K562 (cell line): ENCODE measurements at regions not wholly inside any gene's neighbourhood (a gene's known extent, or its start where the extent isn't known, plus 50 kb on each side); places are given as distances from the start of the nearest gene placed in this dataset.
A peak's percentile ranks its signal among the peaks of the same experiment; 100 is the strongest.

ENCODE experiments used
- BDP1 ChIP-seq: IDR thresholded peaks from 3 replicates; pipeline ENCODE4 v1.6.1; 2011; ENCODE audit not compliant: insufficient read length, insufficient read depth
- CBX1 ChIP-seq: sonication (generic); IDR thresholded peaks from 2 replicates; pipeline ENCODE4 v1.6.1; 2016; ENCODE audit warnings: antibody characterized with exemption, low read depth, mild to moderate bottlenecking
- DPF2 ChIP-seq: fragments of 450-650 bp; IDR thresholded peaks from 2 replicates; pipeline ENCODE4 v1.6.1; 2016
- FIP1L1 ChIP-seq: fragments of 200-400 bp; formaldehyde crosslinking; IDR thresholded peaks from 2 replicates; pipeline ENCODE4 v1.6.1; 2018; ENCODE audit warnings: mild to moderate bottlenecking, low read depth, low read length; ENCODE audit not compliant: poor library complexity, severe bottlenecking
- HOXB6 ChIP-seq: fragments of 250-450 bp; sonication (Bioruptor Pico); IDR thresholded peaks from 2 replicates; pipeline ENCODE4 v1.5.1; 2022; ENCODE audit warnings: mild to moderate bottlenecking, borderline replicate concordance
- KAT2B ChIP-seq: IDR thresholded peaks from one replicate; pipeline ENCODE4 v1.6.1; 2012; ENCODE audit warnings: low read depth, mild to moderate bottlenecking, control low read depth, inconsistent platforms, low read length, moderate library complexity
- KAT8 ChIP-seq: fragments of 450-650 bp; IDR thresholded peaks from 2 replicates; pipeline ENCODE4 v1.6.1; 2016; ENCODE audit warnings: low read depth, mild to moderate bottlenecking
- MTA3 ChIP-seq: fragments of 450-650 bp; formaldehyde crosslinking; IDR thresholded peaks from 2 replicates; pipeline ENCODE4 v1.6.1; 2017; ENCODE audit warnings: mild to moderate bottlenecking, borderline replicate concordance
- MTF1 ChIP-seq: fragments of 250-450 bp; sonication (Bioruptor Pico); IDR thresholded peaks from 2 replicates; pipeline ENCODE4 v1.9.0; 2021; ENCODE audit warnings: moderate library complexity, mild to moderate bottlenecking, inconsistent platforms, borderline replicate concordance
- MYNN ChIP-seq, 2 experiments: sonication (generic); formaldehyde crosslinking in 1 of 2; IDR thresholded peaks; 2 replicates each; pipeline versions ENCODE4 v1.5.0 to v1.6.1; 2016 to 2020; ENCODE audit warnings: antibody characterized with exemption in 1 of 2, missing genetic modification reagents in 1 of 2
- NCOA2 ChIP-seq, 2 experiments: fragments of 450-650 bp; IDR thresholded peaks; 2 replicates each; pipeline ENCODE4 v1.6.1; 2018; ENCODE audit warnings: mild to moderate bottlenecking in 2 of 2, moderate library complexity in 1 of 2; ENCODE audit not compliant: partially characterized antibody in 2 of 2
- NR3C1 ChIP-seq: sonication (generic); formaldehyde crosslinking; IDR thresholded peaks from 2 replicates; pipeline ENCODE4 v1.8.1; 2022; ENCODE audit warnings: missing genetic modification reagents
- RUNX1 ChIP-seq: sonication (generic); IDR thresholded peaks from 2 replicates; pipeline ENCODE4 v1.6.1; 2016; ENCODE audit warnings: antibody characterized with exemption, low read depth
- SMAD2 ChIP-seq: fragments of 150-350 bp; IDR thresholded peaks from 2 replicates; pipeline ENCODE4 v1.6.1; 2014; ENCODE audit warnings: low read depth, mild to moderate bottlenecking, low read length
- SMAD4 ChIP-seq: fragments of 250-450 bp; sonication (Bioruptor Pico); conservative IDR thresholded peaks from 2 replicates; pipeline ENCODE4 v1.8.0; 2021; ENCODE audit warnings: inconsistent platforms, mild to moderate bottlenecking, moderate library complexity
- SNRNP70 ChIP-seq: fragments of 200-400 bp; formaldehyde crosslinking; optimal IDR thresholded peaks from 2 replicates; pipeline ENCODE3; 2017; ENCODE audit warnings: low read depth, low read length
- TFAM ChIP-seq: fragments of 250-450 bp; sonication (Bioruptor Pico); conservative IDR thresholded peaks from 2 replicates; pipeline ENCODE4 v1.5.0; 2021; ENCODE audit warnings: mild to moderate bottlenecking, moderate library complexity
- WHSC1 ChIP-seq: IDR thresholded peaks from one replicate; pipeline ENCODE4 v1.6.1; 2012; ENCODE audit warnings: low read length, control low read depth, inconsistent platforms
- ZBED1 ChIP-seq: IDR thresholded peaks from 2 replicates; pipeline ENCODE4 v1.6.1; 2014
- ZBTB7A ChIP-seq: IDR thresholded peaks from 2 replicates; pipeline ENCODE4 v1.6.1; 2011; ENCODE audit warnings: low read depth, mild to moderate bottlenecking, low read length, moderate library complexity, borderline replicate concordance; ENCODE audit not compliant: control insufficient read depth
- ZKSCAN3 ChIP-seq: fragments of 250-450 bp; sonication (Bioruptor Pico); IDR thresholded peaks from 2 replicates; pipeline ENCODE4 v1.4.0; 2020
- ZNF165 ChIP-seq: fragments of 250-450 bp; sonication (Bioruptor Pico); IDR thresholded peaks from 2 replicates; pipeline ENCODE4 v1.4.0; 2020; ENCODE audit warnings: borderline replicate concordance
- ZNF212 ChIP-seq: fragments of 450-650 bp; formaldehyde crosslinking; IDR thresholded peaks from 2 replicates; pipeline ENCODE4 v1.4.0; 2020; ENCODE audit warnings: mild to moderate bottlenecking
- TF ChIP-seq, protein P1 (sequence below): fragments of 450-650 bp; IDR thresholded peaks from 2 replicates; pipeline ENCODE4 v1.6.1; 2016; ENCODE audit warnings: missing biosample characterization, missing genetic modification characterization
- TF ChIP-seq, protein P2 (sequence below): fragments of 450-650 bp; IDR thresholded peaks from 2 replicates; pipeline ENCODE4 v1.6.1; 2017; ENCODE audit warnings: mild to moderate bottlenecking, moderate library complexity
- TF ChIP-seq, protein P3 (sequence below): sonication (generic); formaldehyde crosslinking; IDR thresholded peaks from 2 replicates; pipeline ENCODE4 v1.5.0; 2020; ENCODE audit warnings: missing genetic modification reagents
- TF ChIP-seq, protein P4 (sequence below): fragments of 450-650 bp; IDR thresholded peaks from 2 replicates; pipeline ENCODE4 v1.6.1; 2016; ENCODE audit warnings: low read depth, mild to moderate bottlenecking, moderate library complexity

DNA sequence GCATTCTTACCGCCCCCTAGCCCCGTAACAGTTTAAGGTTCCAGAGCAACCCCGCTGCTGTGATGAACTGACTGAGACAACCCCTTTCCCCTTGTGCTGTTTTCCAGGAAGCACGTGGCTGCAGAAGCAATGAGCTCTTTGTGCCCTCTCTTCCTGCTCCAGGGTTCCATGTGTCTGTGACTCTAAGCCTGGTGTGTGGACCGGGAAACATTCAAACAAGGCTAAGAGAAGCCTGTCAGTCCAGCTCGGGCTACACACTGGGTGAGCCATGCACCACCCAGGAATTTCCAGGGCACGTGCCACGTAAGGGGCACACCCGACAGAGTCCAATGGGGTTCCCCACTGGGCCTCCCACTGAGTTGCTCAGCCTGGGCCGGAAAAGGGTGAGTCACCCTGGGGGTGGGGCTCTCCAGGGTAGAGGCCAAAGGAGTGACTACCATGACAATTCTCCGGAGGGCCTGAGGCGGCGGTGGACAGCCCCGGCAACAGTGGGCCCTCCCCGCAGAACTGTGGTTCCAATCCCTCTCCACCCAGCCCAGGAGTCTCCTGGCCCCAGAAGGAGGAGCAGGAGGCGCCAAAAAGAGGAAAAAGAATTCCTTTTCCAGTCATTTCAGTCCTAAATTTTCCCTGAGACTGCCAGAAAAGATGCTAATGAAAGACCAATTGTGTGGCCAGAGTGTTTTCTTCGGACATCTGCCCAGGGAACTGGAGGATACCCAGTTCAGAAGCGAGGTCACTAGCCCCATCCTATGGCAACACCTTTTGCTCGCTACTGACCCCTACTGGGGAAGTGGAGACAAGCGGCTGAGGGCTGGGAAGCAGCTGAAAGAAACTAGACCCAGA is 157.8 kb upstream of the SLC1A4 start (continued):
- TF ChIP-seq FIP1L1: no peak
- peak; percentile 92 for TF ChIP-seq DPF2
- no peak; the same call in 1 of the 2 replicates for TF ChIP-seq CBX1
- TF ChIP-seq, protein P1, sequence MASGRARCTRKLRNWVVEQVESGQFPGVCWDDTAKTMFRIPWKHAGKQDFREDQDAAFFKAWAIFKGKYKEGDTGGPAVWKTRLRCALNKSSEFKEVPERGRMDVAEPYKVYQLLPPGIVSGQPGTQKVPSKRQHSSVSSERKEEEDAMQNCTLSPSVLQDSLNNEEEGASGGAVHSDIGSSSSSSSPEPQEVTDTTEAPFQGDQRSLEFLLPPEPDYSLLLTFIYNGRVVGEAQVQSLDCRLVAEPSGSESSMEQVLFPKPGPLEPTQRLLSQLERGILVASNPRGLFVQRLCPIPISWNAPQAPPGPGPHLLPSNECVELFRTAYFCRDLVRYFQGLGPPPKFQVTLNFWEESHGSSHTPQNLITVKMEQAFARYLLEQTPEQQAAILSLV (tag): no peak
- TF ChIP-seq NR3C1 (CRISPR knock-in tag): no peak
- TF ChIP-seq, protein P2, sequence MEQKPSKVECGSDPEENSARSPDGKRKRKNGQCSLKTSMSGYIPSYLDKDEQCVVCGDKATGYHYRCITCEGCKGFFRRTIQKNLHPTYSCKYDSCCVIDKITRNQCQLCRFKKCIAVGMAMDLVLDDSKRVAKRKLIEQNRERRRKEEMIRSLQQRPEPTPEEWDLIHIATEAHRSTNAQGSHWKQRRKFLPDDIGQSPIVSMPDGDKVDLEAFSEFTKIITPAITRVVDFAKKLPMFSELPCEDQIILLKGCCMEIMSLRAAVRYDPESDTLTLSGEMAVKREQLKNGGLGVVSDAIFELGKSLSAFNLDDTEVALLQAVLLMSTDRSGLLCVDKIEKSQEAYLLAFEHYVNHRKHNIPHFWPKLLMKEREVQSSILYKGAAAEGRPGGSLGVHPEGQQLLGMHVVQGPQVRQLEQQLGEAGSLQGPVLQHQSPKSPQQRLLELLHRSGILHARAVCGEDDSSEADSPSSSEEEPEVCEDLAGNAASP: no peak
- TF ChIP-seq ZKSCAN3 (CRISPR knock-in tag): no peak
- no peak for TF ChIP-seq KAT2B
- TF ChIP-seq ZBTB7A: peak; percentile 34; the same call in 1 of the 2 replicates
- TF ChIP-seq ZNF212 (CRISPR knock-in tag): no peak
- peak; percentile 92 for TF ChIP-seq SMAD4 (CRISPR knock-in tag)
- TF ChIP-seq BDP1: no peak
- TF ChIP-seq MYNN (IDR thresholded peaks at IDR 0.05): peak; percentile 77
- no peak for TF ChIP-seq MYNN (CRISPR knock-in tag; IDR thresholded peaks at IDR 0.05)
- peak; percentile 84; the same call in 1 of the 2 replicates for TF ChIP-seq MTA3
- no peak for TF ChIP-seq SMAD2
- TF ChIP-seq, protein P3, sequence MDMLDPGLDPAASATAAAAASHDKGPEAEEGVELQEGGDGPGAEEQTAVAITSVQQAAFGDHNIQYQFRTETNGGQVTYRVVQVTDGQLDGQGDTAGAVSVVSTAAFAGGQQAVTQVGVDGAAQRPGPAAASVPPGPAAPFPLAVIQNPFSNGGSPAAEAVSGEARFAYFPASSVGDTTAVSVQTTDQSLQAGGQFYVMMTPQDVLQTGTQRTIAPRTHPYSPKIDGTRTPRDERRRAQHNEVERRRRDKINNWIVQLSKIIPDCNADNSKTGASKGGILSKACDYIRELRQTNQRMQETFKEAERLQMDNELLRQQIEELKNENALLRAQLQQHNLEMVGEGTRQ (CRISPR knock-in tag): peak; percentile 43; the same call in 1 of the 2 replicates
- TF ChIP-seq SNRNP70: no peak
- TF ChIP-seq NCOA2 (IDR thresholded peaks at IDR 0.05; ENCODE audit: partially characterized antibody in 2 of 2): no peak
- TF ChIP-seq WHSC1: no peak
- no peak for TF ChIP-seq ZBED1
- no peak for TF ChIP-seq MTF1 (CRISPR knock-in tag)
- peak; percentile 51; the same call in 1 of the 2 replicates for TF ChIP-seq HOXB6 (CRISPR knock-in tag)
- TF ChIP-seq, protein P4, sequence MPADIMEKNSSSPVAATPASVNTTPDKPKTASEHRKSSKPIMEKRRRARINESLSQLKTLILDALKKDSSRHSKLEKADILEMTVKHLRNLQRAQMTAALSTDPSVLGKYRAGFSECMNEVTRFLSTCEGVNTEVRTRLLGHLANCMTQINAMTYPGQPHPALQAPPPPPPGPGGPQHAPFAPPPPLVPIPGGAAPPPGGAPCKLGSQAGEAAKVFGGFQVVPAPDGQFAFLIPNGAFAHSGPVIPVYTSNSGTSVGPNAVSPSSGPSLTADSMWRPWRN: peak; percentile 28
- TF ChIP-seq ZNF165 (CRISPR knock-in tag): peak; percentile 67; the same call in 1 of the 2 replicates
- TF ChIP-seq RUNX1: no peak
- TF ChIP-seq KAT8: no peak
- TF ChIP-seq TFAM: no peak
